HAP-1 (cell line): ENCODE measurements at regions not wholly inside any gene's neighbourhood (a gene's known extent, or its start where the extent isn't known, plus 50 kb on each side); places are given as distances from the start of the nearest gene placed in this dataset.

Experiments used
- DNase-seq, 2 experiments: peaks; one replicate each; pipeline ENCODE4 v3.0.0-alpha.2; 2016 to 2020; ENCODE audit warnings: low spot score in 2 of 2
- H3K27me3 ChIP-seq: fragments of 250-450 bp; sonication (Bioruptor Pico); 2 replicates; pipeline ENCODE4 v1.5.1; 2020; ENCODE audit warnings: low read depth, mild to moderate bottlenecking, moderate library complexity
- H3K36me3 ChIP-seq: fragments of 250-450 bp; sonication (Bioruptor Pico); replicated peaks from 2 replicates; pipeline ENCODE4 v1.5.1; 2020; ENCODE audit warnings: mild to moderate bottlenecking
- H3K4me1 ChIP-seq: fragments of 250-450 bp; sonication (Bioruptor Pico); 2 replicates; pipeline ENCODE4 v1.5.1; 2020; ENCODE audit warnings: mild to moderate bottlenecking
- H3K4me3 ChIP-seq: fragments of 250-450 bp; sonication (Bioruptor Pico); 2 replicates; pipeline ENCODE4 v1.5.1; 2020; ENCODE audit warnings: mild to moderate bottlenecking, moderate library complexity
- H3K9me3 ChIP-seq: fragments of 250-450 bp; sonication (Bioruptor Pico); 2 replicates; pipeline ENCODE4 v1.5.1; 2020; ENCODE audit warnings: mild to moderate bottlenecking, moderate library complexity
- in situ Hi-C: fragments of 300-500 bp; cut with MboI; formaldehyde crosslinking; loops from 3 replicates; pipeline ENCODE4 v1.14.3; 2020; ENCODE audit warnings: low sequenced_read_pairs, inconsistent platforms, mixed read lengths

GRCh38 chr2:71894261-71894660 is 253.4 kb downstream of the CYP26B1 start:
- Histone ChIP-seq H3K9me3 (no peaks in the 10 kb centered on the region), H3K36me3 (no peaks in the 10 kb centered on the region), H3K4me1 (no peaks in the 10 kb centered on the region), H3K27me3 (no peaks in the 10 kb centered on the region), H3K4me3 (no peak overlapping the region)
- no peak for DNase-seq
- in situ Hi-C loops: no loop called here

DNA sequence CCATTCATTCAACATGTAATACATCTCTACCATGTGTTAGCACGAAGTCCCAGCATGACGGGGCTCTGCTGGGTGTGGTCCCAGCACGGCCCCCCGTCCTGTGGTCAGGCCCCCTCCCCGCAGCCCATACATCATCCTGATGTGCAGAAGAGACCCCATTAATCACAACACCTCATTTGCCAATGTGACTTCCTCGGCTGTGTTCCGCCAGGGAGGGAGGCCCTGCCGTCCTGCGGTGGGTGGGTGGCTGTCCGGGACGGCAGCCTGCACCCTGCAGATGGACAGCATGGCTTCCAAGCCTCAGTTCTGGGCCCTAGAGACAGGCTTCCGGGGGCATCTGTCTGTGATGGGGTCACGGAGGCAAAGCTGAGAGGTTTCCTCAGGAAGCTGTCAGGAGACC is 254.0 kb downstream of the CYP26B1 start:
- Histone ChIP-seq H3K36me3 (no peaks in the 10 kb centered on the region), H3K4me3 (no peak overlapping the region), H3K4me1 (no peaks in the 10 kb centered on the region), H3K27me3 (no peaks in the 10 kb centered on the region), H3K9me3 (no peaks in the 10 kb centered on the region)
- in situ Hi-C loops: no loop called here
- DNase-seq: no peak

DNA sequence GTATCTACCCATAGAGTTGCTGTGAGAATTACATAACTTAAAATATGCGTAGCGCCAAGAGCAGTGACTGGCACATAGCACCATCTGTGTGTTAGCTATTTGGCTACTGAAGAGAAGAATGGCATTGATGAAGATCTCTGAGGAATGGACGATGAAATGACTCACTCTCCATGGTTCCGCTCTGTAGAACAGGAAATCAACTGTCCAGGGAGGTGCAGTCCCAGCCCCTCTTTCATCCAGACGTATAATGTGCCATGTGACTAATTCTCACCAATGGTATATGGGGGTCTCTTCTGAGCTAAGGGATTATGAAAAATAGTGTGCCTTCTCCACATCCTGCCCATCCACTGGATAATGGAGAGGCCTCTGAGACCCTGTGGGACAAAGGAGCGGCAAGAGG is 254.8 kb downstream of the CYP26B1 start:
- no peaks in the 10 kb centered on the region for H3K36me3 ChIP-seq
- in situ Hi-C loops: no loop called here
- H3K4me1 ChIP-seq: no peaks in the 10 kb centered on the region
- no peak for DNase-seq
- no peaks in the 10 kb centered on the region for H3K9me3 ChIP-seq
- H3K4me3 ChIP-seq: no peak overlapping the region
- no peaks in the 10 kb centered on the region for H3K27me3 ChIP-seq

DNA sequence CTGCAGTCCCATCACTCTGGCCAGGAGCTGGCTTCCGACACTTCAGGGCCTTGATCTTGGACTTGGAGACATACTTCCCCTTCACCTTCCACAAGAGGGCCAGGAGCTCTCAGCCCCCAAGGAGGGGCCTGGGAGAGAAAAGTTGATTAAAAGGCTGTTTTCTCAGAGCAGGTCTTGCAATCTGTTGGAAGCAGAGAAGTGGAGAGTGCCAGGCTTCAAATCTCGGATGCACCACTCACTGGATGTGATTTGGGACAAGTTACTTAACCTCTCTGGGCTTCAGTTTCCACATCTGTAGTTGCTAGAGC is 255.3 kb downstream of the CYP26B1 start:
- Histone ChIP-seq H3K9me3 (no peaks in the 10 kb centered on the region), H3K4me3 (no peak overlapping the region), H3K4me1 (no peaks in the 10 kb centered on the region), H3K27me3 (no peaks in the 10 kb centered on the region), H3K36me3 (no peaks in the 10 kb centered on the region)
- DNase-seq: no peak
- in situ Hi-C loops: no loop called here

GRCh38 chr2:71891719-71892422 is 255.8 kb downstream of the CYP26B1 start:
- Histone ChIP-seq H3K36me3 (no peaks in the 10 kb centered on the region), H3K27me3 (no peaks in the 10 kb centered on the region), H3K4me1 (no peaks in the 10 kb centered on the region), H3K4me3 (no peak overlapping the region), H3K9me3 (no peaks in the 10 kb centered on the region)
- DNase-seq: no peak
- in situ Hi-C loops: no loop called here

- DNase-seq: no peak
- in situ Hi-C loops: no loop called here
These were observed 256.5 kb downstream of the CYP26B1 start for GRCh38 chr2:71891155-71891554.

GRCh38 chr2:71889759-71890684 is 257.6 kb downstream of the CYP26B1 start:
- Histone ChIP-seq H3K36me3 (no peaks in the 10 kb centered on the region), H3K27me3 (no peaks in the 10 kb centered on the region), H3K9me3 (no peaks in the 10 kb centered on the region), H3K4me3 (no peak overlapping the region), H3K4me1 (no peaks in the 10 kb centered on the region)
- no peak for DNase-seq
- in situ Hi-C loops: no loop called here

More at GRCh38 chr2:71891155-71891554, 256.5 kb downstream of the CYP26B1 start:
- no peaks in the 10 kb centered on the region for H3K9me3 ChIP-seq
- no peaks in the 10 kb centered on the region for H3K36me3 ChIP-seq
- H3K4me1 ChIP-seq: no peaks in the 10 kb centered on the region
- H3K4me3 ChIP-seq: no peak overlapping the region
- no peaks in the 10 kb centered on the region for H3K27me3 ChIP-seq

GRCh38 chr2:71888751-71889445 is 258.8 kb downstream of the CYP26B1 start:
- Histone ChIP-seq H3K4me3 (no peak overlapping the region), H3K4me1 (no peaks in the 10 kb centered on the region), H3K27me3 (no peaks in the 10 kb centered on the region), H3K9me3 (no peaks in the 10 kb centered on the region), H3K36me3 (no peaks in the 10 kb centered on the region)
- DNase-seq: no peak
- in situ Hi-C loops: no loop called here

DNA sequence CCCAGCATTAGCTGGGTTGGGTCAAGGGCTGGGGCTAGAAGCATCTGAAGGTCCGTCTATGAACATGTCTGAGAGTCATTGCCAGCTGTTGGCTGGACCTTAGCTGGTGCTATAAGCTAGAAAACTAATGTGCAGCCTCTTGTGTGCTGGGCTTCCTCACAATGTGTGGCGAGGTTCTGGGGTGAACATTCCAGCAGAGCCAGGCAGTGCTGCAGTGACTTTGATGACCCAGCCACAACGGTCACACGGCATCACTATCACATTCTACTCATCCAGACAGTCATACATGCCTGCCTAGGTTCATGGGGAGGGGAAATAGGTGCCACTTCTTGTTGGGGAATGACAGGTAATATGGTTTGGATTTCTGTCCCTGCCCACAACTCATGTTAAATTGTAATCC is 260.5 kb downstream of the CYP26B1 start:
- no peaks in the 10 kb centered on the region for H3K9me3 ChIP-seq
- no peaks in the 10 kb centered on the region for H3K4me1 ChIP-seq
- no peaks in the 10 kb centered on the region for H3K27me3 ChIP-seq
- no peak for DNase-seq
- in situ Hi-C loops: no loop called here
- no peaks in the 10 kb centered on the region for H3K36me3 ChIP-seq
- H3K4me3 ChIP-seq: no peak overlapping the region

- Histone ChIP-seq H3K9me3 (no peaks in the 10 kb centered on the region), H3K27me3 (no peaks in the 10 kb centered on the region), H3K4me3 (no peak overlapping the region), H3K4me1 (no peaks in the 10 kb centered on the region), H3K36me3 (no peaks in the 10 kb centered on the region)
- in situ Hi-C loops: no loop called here
- no peak for DNase-seq
These were observed 261.4 kb downstream of the CYP26B1 start for GRCh38 chr2:71886241-71886640.

DNA sequence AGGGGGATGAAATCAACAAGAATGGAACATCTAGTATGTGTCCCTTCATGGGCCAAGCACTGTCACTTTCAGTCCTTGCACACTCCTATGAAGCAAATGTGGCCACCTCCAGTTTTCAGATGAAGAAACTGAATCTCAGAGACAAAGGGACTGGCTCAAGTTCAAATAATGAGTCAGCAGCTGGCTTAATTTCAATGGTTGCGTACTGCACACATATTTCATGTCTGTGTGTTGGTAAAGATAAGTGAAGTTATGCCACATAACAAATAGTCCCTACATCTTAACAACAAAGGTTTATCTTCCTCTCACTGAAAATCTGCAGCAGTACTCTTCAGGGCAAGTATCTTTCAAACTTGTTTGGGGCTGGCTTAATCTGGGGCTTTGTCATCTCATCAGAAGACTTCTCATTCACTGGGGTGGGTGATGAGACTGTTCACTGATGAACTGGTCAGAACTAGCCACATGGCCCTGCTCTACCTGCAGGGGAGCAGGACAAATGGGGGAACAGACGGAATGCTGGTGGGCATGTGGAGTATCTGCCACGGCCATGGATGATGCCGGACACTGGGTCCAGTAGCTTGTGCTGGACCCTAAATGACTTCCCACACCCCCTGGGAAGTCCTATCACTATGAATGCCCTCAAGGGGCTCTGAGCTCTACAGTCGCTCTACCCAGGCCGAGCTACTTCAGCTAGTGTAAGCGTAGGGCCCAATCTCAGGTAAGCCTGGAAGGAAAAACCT is 263.2 kb downstream of the CYP26B1 start:
- in situ Hi-C loops: no loop called here
- DNase-seq: no peak
- no peaks in the 10 kb centered on the region for H3K27me3 ChIP-seq

DNA sequence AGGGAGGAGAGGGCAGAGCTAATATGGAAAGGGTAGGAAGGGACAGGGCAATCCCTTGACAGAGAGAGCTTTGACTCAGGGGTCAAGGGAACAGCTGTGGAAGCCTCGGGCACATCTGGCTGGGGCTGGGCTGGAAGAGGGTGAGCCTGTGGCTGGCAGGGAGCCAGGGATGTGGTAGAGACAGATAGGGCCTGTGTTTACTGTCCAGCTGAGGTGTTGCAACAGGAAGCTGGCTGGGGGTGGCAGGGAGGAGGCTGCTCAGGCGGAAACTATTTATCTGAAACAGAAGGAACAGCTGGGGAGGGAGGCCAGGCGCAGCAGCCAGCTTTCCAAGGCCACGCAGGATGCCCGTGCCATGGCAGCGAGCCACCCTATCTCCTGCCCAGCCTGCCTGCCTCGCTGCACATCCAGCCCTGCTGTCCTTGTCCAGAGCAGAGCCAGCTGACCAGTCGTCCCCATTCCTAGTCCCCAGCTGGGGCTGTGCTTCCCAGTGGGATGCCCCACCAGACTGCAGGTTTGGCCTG is 264.7 kb downstream of the CYP26B1 start:
- H3K4me1 ChIP-seq: no peaks in the 10 kb centered on the region
- no peaks in the 10 kb centered on the region for H3K27me3 ChIP-seq
- H3K4me3 ChIP-seq: no peak overlapping the region
- no peaks in the 10 kb centered on the region for H3K36me3 ChIP-seq
- in situ Hi-C loops: no loop called here
- no peak for DNase-seq
- no peaks in the 10 kb centered on the region for H3K9me3 ChIP-seq

More for the DNA sequence above, 263.2 kb downstream of the CYP26B1 start:
- no peaks in the 10 kb centered on the region for H3K36me3 ChIP-seq
- no peaks in the 10 kb centered on the region for H3K4me1 ChIP-seq
- no peak overlapping the region for H3K4me3 ChIP-seq
- H3K9me3 ChIP-seq: no peaks in the 10 kb centered on the region

DNA sequence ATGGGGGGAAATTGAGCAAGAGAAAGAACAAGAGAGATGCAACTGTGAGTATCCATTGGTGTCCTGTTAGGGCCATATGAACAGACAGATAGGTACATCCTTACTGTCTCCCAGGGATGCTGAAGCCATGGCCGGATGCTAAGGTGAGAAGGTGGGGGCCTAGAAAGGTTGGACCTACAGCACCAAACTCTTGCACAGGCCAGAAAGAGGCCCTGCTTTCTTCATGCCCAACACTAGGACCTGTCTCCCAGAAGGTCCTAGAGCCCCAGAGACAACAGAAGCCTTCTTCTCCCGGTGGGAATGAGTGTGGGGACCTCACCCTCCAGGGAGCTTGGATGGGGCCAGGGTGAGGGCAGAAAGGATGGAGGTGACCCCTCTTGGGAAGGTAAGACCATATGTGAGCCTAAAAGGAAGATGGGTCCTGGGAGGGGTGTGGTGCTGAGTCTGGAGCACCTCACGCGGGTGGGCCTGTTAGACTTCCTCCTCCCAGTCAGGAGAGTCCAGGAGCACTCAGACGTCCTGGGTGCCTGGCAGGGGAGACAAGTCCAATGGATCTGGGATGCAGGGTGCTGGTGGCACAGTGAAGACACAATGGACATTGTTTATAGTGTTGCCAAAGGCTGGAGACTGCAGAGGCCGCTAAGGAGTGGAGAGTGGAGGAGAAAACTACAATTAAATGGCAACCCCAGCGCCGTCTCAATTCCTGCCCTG is 265.3 kb downstream of the CYP26B1 start:
- no peaks in the 10 kb centered on the region for H3K36me3 ChIP-seq
- H3K9me3 ChIP-seq: no peaks in the 10 kb centered on the region
- no peaks in the 10 kb centered on the region for H3K27me3 ChIP-seq
- in situ Hi-C loops: no loop called here
- DNase-seq: no peak
- H3K4me1 ChIP-seq: no peaks in the 10 kb centered on the region
- no peak overlapping the region for H3K4me3 ChIP-seq
